ENCODE measurements at regions not wholly inside any gene's neighbourhood (a gene's known extent, or its start where the extent isn't known, plus 50 kb on each side); places are given as distances from the start of the nearest gene placed in this dataset.

- no peak for TF ChIP-seq CTCF (IDR thresholded peaks at IDR 0.05; ENCODE audit: insufficient read depth, low read length, poor library complexity, severe bottlenecking)
- TF ChIP-seq EZH2phosphoT487 (conservative IDR thresholded peaks at IDR 0.05; ENCODE audit: low read length) = no peak
These were observed 1056.2 kb downstream of the SORCS3 start for GRCh38 chr10:105697290-105697780.
